GM19043 (cell line): ENCODE measurements at regions not wholly inside any gene's neighbourhood (a gene's known extent, or its start where the extent isn't known, plus 50 kb on each side); places are given as distances from the start of the nearest gene placed in this dataset.

Experiments
- ATAC-seq: cut with Tn5 transposase; IDR thresholded peaks from one replicate; pipeline ENCODE4 v1.9.1; 2021; ENCODE audit warnings: low read depth; ENCODE audit not compliant: unreplicated experiment

GRCh38 chr2:145026456-145027455 lies 506.8 kb upstream of the ZEB2 start:
- ATAC-seq, result no peak

- ATAC-seq, result no peak
These were observed 505.5 kb upstream of the ZEB2 start for GRCh38 chr2:145025382-145025781.

- no peak for ATAC-seq
These were observed 503.5 kb upstream of the ZEB2 start for GRCh38 chr2:145023334-145023934.

- no peak for ATAC-seq
These were observed 502.9 kb upstream of the ZEB2 start for GRCh38 chr2:145022666-145023333.

GRCh38 chr2:145021962-145022665 lies 502.2 kb upstream of the ZEB2 start:
- no peak for ATAC-seq

GRCh38 chr2:145020694-145021093 lies 500.8 kb upstream of the ZEB2 start:
- no peak for ATAC-seq

GRCh38 chr2:145020139-145020538 lies 500.2 kb upstream of the ZEB2 start:
- ATAC-seq, result no peak

- no peak for ATAC-seq
These were observed 498.6 kb upstream of the ZEB2 start for GRCh38 chr2:145018502-145018901.

- no peak for ATAC-seq
These were observed 497.2 kb upstream of the ZEB2 start for GRCh38 chr2:145017149-145017548.

GRCh38 chr2:145016711-145017110 lies 496.8 kb upstream of the ZEB2 start:
- no peak for ATAC-seq

GRCh38 chr2:145015561-145015960 lies 495.6 kb upstream of the ZEB2 start:
- no peak for ATAC-seq

GRCh38 chr2:145012806-145013205 lies 492.9 kb upstream of the ZEB2 start:
- ATAC-seq, result no peak

- ATAC-seq, result no peak
These were observed 492.3 kb upstream of the ZEB2 start for GRCh38 chr2:145012214-145012670.

- ATAC-seq, result no peak
These were observed 490.7 kb upstream of the ZEB2 start for GRCh38 chr2:145010635-145011034.

- no peak for ATAC-seq
These were observed 488.0 kb upstream of the ZEB2 start for GRCh38 chr2:145007960-145008263.

GRCh38 chr2:145007093-145007959 lies 487.4 kb upstream of the ZEB2 start:
- ATAC-seq, result no peak

GRCh38 chr2:145002624-145003023 lies 482.7 kb upstream of the ZEB2 start:
- ATAC-seq, result no peak

GRCh38 chr2:145000376-145000775 lies 480.5 kb upstream of the ZEB2 start:
- ATAC-seq, result no peak

GRCh38 chr2:144999936-145000335 lies 480.0 kb upstream of the ZEB2 start:
- ATAC-seq, result no peak
